ENCODE measurements at regions not wholly inside any gene's neighbourhood (a gene's known extent, or its start where the extent isn't known, plus 50 kb on each side); places are given as distances from the start of the nearest gene placed in this dataset.
"Not testable (repeated sequence)": the region's sequence is repeated elsewhere in the genome, so short reads cannot be mapped to it uniquely, and the experiment has no call there.

DNA sequence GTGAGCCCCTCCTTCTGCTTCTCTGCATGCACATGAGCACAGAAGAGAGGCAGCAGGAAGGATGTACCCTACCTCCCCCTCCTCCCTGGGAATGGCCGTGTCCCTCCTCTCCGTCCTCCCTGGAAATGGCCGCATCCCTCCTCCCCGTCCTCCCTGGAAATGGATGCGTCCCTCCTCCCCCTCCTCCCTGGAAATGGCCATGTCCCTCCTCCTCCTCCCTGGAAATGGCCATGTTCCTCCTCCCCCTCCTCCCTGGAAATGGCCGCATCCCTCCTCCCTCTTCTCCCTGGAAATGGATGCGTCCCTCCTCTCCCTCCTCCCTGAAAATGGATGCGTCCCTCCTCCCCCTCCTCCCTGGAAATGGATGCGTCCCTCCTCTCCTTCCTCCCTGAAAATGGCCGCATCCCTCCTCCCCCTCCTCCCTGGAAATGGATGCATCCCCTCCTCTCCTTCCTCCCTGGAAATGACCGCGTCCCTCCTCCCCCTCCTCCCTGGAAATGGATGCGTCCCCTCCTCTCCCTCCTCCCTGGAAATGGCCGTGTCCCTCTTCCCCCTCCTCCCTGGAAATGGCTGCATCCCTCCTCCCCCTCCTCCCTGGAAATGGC, 428.6 kb downstream of the AACS start:
- no peak for DNase-seq (ENCODE audit: low spot score)

DNA sequence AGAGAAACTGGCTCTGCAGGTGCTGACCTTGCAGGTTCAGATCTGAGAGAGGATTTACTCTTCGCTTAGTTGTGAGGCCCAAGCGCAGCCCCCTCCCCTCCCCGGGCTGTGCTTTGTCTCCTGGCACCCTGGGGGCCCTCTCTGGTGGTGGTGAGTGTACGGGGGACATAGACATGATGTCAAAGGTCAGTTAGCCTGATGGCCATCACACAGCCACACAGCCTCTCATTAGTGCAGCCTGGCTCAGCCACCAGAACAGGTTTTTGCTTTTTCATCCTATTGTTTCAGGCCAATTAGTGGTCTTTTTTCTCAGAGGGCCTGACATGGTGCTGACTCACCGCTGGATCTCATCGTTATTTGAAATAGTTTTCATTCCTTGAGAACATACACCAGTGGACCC, 437.9 kb downstream of the AACS start:
- no peak for DNase-seq (ENCODE audit: low spot score)

DNA sequence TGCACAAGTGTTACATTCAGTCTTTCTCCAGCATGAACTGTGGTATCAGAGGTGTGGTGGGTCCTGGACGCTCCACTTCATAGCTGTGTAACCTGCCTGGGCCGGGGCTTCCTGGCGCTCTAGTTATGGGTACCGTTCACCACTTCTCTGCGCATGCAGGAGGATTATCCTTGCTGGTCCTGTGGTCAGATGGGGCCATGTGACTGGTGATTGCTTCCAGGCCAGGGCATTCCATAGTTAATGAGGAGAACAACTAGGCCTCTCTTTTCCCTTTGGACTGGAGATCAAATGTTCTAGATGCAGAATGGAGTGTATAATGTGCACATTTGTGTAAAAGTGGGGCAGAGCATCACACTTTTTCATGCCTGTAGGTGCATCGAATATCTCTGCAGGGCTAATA, 444.0 kb downstream of the AACS start:
- no peak for DNase-seq (ENCODE audit: low spot score)

DNA sequence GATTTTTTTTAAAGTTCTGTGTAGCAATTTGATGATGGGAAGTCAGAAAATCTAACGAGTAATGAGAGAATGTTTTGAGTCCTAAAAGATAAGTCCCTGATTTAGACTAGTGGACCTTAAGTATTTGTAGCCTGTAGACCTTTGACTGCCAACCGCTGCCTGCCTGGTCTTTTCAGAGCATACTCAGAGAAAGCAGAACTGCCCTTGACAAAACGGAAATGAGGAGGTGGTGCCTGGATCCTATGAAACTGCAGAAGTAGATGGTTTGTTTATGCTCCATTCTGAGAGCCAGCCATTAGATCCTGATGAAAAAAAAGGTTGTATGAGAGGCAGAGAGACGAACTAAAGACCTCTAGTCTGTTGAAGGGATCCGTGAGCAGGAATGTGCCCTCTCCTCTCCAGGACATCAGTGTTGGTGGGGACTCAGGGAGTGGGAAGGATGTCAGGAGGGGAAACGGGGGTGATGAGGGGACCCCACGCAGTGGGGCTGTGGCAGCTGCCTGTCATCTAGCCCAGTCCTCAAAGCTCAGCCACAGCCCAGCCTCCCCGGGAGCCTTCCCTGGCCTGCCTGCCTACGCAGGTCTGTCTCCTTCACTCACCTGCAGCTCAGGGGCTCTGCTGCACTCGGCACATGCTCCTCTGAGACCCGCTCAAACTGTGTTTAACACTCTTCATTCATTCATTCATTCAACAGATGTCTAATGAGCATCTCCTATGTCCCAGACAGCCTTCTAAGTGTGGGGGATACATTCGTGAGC, 447.5 kb downstream of the AACS start:
- no peak for DNase-seq (ENCODE audit: low spot score)

DNA sequence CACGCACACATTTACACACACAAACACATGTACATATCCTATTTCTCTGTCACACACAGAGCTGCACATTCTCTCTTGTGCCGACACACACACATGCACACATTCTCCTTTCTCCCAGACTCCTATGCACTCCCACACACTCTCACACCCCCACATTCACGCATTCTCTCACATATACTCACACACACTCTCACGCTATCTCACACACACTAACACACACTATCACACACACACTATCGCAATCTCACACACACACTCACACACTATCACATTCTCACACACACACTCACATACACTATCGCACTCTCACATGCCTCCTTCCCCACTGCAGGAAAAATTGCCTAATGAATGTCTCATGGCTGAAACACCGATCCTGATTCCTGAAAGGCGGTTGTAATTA, 450.7 kb downstream of the AACS start:
- DNase-seq (ENCODE audit: low spot score) = no peak

DNA sequence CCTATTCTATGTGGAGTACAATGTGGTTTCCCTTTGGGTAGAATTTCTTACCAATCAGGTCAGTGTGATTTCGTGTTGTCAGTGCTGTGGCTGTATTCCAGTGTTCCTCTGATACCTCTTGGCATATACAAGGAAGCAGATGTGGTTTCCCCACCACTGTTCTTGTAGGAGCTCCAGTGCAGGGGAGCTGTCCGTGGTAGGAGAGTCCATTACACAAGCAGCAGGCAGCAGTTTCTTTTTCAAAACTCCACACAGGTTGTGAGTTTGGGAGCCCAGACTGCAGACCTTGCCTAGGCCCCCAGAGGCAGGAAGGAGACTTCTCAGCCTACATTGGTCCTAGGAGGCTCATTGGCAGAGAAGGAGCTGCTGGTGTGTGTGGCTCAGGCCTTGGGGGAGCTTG, 452.8 kb downstream of the AACS start:
- DNase-seq (ENCODE audit: low spot score) = peak; percentile 8

DNA sequence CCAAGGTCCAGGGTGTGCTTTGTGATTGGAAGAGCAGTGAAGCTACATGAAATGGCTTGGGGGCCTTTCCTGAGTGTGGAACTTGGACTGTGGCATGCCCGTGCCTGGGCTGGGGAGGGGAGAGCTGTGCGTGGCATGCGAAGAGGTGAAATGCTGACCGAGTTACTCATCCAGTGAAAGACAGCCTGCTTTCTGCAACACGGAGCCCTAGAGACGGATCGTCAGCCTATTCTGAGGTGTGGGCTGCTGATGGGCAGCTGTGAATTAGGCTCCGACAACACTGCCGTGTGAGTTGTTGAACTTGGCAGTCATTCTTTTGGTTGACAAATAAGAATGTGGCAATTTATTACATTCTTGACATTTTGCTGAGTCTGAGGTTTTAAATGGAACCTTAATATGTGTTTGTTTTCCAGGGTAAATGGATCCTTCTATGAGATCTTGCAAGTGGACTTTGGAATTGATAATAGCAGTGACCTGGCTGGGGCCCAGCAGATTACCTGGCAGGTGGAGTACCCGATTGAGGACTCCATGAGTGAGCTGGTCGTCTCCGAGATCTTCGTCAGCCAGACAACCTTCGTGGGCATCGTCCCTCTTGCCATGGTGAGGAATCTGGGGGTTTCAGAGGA, 453.9 kb downstream of the AACS start:
- no peak for DNase-seq (ENCODE audit: low spot score)

DNA sequence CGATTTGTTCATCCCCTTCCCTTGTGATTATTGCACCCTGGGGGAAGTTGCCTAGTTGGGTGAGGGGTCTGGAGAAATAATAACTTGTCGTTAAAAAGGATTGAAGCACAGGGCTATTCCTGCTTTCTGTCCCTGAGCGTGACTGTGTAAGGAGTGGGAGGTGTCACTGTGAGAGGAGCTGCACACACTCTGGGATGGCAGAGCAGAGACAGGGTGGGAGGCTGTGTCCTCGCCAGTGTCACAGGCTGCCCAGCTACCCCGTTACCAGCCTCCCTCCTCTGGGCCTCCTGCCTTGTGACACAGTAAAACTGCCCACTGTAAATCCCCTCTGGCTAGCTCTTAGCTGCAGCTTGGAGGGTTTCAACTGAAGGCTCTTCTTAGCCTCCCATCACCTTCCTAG, 460.6 kb downstream of the AACS start:
- DNase-seq (ENCODE audit: low spot score) = no peak

DNA sequence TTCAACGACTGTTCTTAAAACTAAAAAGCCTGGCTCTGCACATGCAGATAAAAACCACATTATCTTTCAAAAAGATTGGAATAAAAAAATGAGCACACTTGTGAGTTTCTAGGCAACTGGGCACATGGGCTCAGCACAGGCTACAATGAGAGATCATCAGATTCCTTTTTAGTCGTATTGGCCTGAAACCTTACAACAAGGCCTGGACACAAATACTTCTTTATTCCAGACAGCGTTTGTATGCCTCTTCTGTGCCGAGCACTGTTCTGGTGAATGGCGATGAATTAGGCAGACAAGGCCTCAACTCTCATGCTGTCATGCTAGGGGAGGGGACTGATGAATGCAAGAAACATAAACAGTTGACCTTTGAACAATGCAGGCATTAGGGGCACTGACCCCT, 463.0 kb downstream of the AACS start:
- no peak for DNase-seq (ENCODE audit: low spot score)

DNA sequence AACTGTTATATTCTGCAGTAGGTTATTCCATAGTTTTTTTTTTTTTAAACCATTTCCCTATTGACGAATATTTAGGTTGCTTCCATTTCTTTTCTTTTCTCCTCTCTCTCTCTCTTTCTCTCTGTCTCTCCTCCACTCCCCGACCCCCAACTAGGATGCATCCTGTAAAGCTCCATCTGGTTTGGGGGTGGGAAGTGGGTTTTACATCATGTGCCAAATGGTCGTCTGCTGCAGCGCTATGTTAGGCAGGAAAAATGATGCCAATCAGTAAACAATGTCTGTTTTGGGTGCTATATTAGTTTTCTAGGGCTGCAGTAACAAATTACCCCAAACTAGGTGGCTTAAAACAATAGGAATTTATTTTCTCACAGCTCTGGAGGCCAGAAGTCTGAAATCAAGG, 465.0 kb downstream of the AACS start:
- no peak for DNase-seq (ENCODE audit: low spot score)

DNA sequence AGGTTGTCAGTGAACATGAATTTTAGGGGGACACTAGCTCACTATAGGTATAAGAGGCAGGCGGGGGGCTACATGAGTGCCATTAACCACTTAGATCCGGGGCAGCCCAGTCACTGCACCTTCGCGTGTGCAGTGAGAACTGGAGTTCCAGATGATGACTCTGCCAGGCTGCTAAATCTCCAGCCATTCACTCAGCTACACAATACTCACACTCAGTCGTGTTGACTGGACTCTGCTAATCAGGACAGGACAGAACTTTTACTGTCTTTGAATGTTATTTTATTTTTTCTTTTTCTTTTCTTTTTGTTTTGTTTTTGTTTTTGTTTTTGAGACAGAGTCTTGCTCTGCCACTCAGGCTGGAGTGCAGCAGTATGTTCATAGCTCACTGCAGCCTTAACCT, 465.6 kb downstream of the AACS start:
- DNase-seq (ENCODE audit: low spot score) = no peak

DNA sequence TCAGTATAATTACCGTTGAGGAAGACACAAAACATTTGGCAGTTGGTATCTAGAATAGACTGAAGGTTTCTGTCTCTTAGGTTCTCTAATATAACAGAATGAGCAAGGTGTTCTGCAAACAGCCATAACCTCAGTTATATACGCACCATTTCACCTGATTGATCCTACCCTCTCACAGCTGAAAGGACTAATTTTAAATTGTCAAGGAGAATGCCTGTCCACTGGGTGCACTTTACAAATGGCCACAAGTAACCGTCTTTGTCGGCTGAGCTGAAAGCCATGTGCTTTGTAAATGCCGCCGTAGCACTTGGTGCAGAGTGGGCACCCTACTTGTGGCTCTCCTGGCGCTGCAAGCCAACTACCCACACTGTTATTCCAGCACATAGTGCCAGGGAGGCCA, 466.3 kb downstream of the AACS start:
- no peak for DNase-seq (ENCODE audit: low spot score)

DNA sequence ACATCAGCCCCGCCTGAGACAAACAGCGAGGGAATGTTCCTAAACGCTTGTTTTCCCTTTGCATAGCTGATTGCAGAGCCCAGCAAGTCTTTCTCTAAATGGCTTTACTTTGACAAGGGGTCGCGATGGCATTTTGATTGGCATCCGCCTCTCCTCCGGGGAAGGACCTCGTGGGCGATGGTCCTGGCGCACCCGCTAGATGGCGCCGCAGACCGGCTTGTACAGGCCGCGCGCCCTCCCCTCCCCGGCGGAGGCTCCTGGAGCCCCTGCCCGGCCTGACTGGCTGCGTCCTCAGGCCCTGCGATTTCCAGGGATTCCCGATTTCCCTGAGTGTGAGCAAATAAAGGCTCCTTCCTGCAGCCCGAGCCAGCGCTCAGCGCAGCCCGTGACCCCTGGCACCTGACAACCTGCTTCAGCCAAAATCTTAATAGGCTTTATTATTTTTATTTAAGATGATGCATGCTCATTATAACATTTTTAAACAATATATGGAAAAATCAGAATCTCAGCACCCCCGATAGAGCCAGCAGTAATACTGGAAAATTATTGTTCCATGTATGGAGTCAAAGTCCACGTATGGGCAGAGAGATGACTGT, 468.3 kb downstream of the AACS start:
- DNase-seq (ENCODE audit: low spot score) = no peak

DNA sequence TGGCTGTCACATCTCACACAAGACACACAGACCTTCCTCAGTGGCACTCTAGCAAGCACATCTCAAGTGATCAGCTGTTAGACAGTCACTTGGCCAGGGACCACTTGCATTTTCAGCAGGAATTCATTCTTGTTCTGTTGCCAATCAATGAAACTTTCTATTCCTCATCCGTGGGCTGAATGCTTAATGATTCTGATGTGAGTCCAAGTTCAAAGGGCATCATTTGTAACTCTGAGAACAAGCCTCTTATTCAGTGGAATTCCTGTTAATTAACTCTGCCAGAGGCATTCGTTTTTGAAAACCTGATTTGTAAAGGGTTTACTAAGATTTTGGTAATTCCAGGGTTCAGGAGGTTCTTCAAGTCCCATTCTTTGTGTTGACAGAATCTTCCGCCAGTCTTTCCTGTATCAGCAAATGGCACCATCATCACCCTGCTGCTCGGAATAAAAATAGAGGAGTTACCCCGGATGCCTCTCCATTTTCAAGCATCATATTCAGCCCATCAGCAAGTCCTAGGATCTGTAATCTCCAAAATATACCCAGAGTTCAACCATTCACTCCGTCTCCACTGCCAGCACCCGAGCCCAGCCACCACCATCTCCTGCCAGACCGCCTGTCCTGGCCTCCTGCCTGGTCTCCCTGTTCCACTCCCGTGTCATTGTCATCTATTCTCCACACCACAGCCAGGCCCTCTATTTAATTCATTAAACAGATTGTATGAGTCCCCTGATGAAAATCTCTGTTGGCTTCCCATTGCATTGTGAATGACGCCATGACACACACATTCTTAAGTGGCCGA, 473.4 kb downstream of the AACS start:
- no peak for DNase-seq (ENCODE audit: low spot score)

DNA sequence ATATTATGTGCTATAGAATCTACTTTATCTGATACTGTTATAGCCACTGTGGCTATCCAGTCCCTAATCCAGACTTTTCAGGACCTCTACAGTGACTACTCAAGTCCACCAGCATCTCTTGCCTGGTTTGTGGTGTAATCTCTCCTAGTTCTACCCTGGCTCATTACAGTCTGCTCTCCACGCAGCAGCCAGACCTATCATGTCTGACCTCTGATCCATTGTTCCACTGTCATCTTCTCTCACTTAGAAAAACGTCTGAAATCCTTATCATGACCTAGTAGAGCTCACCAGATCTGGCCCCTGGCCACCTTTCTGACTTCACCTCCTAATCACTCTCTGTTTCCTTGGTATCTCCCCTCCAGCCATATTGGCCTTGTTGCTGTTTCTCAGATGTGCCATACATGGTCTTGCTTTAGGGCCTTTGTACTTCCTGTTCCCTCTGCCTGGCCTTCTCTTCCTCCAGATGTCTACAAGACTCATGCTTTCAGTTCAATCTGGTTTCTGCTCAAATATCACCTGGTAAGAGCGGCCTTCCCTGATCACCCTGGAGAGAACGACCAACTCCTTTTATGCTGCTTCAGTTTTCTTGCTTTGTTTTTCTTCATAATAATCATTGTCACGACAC, 475.5 kb downstream of the AACS start:
- DNase-seq (ENCODE audit: low spot score) = no peak

DNA sequence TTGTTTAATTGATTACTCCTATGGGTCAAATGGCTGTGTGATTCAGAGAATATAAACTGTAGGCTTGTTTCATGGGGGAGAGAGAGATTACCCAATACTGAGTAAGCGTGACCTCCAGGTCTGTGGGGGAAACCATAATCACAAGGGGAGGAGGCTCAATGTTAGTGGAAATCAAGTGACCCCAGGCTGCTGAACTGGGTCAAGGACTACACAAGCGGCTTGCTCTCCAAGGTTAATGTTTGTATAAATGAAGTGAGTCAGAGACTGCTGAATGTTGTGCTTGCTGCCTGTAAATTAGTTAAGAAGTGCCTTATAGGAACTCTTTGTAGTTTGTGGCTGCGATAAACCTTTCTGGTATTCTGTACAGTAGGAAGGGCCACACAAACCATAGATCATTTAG, 479.7 kb downstream of the AACS start:
- DNase-seq (ENCODE audit: low spot score) = no peak

DNA sequence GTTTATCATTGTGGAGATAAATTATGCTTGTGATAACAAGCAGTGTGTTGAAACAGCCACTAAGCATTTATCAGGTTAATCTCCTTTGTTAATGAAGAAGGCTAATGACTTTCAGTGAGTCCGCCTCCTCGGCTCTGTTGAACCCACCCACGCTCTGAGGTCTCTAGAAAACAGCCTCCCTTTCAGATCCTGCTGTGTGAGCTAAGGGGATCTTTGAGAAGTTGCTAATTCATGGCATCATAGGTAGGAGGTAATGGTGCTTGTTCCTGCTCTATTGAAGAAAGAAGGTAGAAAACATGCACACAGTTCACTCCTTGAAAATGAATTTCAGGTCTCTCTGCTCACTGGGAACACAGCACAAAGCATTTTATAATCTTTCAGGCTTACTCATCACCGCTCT, 483.9 kb downstream of the AACS start:
- DNase-seq (ENCODE audit: low spot score) = no peak

DNA sequence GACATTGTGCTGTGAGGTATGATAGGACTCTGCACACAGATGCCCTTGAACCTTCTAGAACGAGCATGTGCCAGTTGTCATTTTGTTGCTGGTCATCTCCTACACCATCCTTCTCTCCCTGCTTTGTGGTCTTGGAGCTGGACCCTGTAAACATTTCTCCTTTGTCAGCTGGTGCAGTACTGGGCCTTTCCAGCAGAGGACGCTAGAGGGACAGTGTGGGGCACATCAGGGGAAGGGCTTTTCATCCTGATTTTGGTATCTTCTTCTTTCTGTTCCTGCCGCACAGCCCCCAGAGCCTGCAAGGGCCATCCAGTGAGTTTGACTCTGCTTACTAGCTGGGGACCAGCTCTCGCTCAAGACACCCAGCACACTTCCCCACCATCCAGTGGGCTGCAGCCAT, 484.6 kb downstream of the AACS start:
- no peak for DNase-seq (ENCODE audit: low spot score)

DNA sequence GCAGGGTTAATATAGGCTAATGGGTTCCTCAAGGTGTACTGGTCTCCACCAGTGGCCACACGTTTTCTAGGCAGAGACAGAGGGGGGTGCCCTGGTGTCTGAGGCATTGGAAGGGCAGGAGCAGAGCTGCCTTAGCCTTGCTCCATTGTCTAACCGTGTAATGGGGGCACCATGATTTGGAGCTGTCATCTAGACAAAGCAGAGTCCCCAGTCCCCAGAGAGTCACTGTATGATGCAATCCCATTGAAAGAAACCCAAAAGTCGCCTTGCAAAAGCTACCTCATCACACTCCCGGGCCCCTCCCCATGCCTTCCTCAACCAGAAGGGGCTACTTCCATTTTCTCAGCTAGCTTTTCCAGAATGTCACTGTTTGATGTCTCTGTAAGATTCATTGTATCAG, 487.1 kb downstream of the AACS start:
- no peak for DNase-seq (ENCODE audit: low spot score)

DNA sequence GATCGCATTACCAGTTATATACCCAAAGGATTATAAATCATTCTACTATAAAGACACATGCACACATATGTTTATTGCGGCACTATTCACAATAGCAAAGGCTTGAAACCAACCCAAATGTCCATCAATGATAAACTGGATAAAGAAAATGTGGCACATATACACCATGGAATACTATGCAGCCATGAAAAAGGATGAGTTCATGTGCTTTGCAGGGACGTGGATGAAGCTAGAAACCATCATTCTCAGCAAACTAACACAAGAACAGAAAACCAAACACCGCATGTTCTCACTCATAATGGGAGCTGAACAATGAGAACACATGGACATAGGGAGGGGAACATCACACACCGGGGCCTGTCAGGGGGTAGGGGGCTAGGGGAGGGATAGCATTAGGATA, 495.8 kb downstream of the AACS start:
- DNase-seq (ENCODE audit: low spot score) = not testable (repeated sequence)

DNA sequence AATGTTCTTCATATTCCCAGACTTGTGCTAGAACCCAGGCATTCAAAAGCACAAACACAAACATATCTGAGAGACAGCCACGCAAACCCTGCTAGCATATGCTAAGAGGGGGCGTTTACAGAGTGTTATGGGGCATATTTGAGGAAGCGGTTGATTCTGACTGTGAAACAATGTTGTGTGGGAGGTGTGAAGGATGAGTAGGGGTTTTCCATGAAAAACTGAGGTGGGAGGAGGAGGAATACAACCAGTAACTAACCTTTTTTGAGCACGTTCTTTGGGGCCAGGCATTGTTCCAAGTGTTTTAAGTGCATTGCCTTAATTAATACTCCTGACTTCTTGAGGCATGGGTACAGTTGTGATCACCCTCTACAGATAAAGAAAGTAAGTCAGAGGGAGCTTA, 499.5 kb downstream of the AACS start:
- no peak for DNase-seq (ENCODE audit: low spot score)

DNA sequence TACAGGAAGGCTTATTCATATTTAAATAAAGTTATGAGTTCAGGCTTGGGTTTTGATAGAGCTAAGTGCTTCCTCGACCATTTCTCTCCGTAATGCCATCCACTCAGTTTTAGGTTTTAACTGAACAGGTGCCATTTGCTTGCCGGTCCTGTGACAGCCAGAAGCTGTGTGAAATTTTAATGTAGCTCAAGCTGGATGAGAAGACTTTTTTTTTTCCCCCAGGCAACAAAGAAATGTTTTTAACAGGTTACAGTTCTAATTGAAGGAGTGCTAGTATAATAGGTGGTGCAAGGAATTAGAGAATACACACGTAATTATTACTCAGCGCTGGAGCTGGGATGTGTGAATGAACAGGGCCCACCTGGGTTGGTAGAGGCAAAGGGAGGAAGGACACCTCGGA, 502.3 kb downstream of the AACS start:
- DNase-seq (ENCODE audit: low spot score) = no peak
